ENCODE measurements at regions not wholly inside any gene's neighbourhood (a gene's known extent, or its start where the extent isn't known, plus 50 kb on each side); places are given as distances from the start of the nearest gene placed in this dataset.

- no peak for TF ChIP-seq CTCF (IDR thresholded peaks at IDR 0.05; ENCODE audit: borderline replicate concordance, insufficient read depth, low read depth, low read length)
These were observed 1863.5 kb downstream of the MRPL39 start for GRCh38 chr21:23743821-23744220.

GRCh38 chr21:23740463-23740862 is 1866.8 kb downstream of the MRPL39 start:
- H3K4me3 ChIP-seq (ENCODE audit: low read depth, low read length): no peak overlapping the region
- TF ChIP-seq CTCF (IDR thresholded peaks at IDR 0.05; ENCODE audit: borderline replicate concordance, insufficient read depth, low read depth, low read length): no peak

More at GRCh38 chr21:23743821-23744220, 1863.5 kb downstream of the MRPL39 start:
- H3K4me3 ChIP-seq (ENCODE audit: low read depth, low read length): no peak overlapping the region

- no peak for TF ChIP-seq CTCF (IDR thresholded peaks at IDR 0.05; ENCODE audit: borderline replicate concordance, insufficient read depth, low read depth, low read length)
- no peak overlapping the region for H3K4me3 ChIP-seq (ENCODE audit: low read depth, low read length)
These were observed 1874.5 kb downstream of the MRPL39 start for GRCh38 chr21:23732776-23733175.

GRCh38 chr21:23729331-23729730 is 1878.0 kb downstream of the MRPL39 start:
- no peak overlapping the region for H3K4me3 ChIP-seq (ENCODE audit: low read depth, low read length)
- no peak for TF ChIP-seq CTCF (IDR thresholded peaks at IDR 0.05; ENCODE audit: borderline replicate concordance, insufficient read depth, low read depth, low read length)

GRCh38 chr21:23725576-23725975 is 1881.7 kb downstream of the MRPL39 start:
- no peak overlapping the region for H3K4me3 ChIP-seq (ENCODE audit: low read depth, low read length)
- no peak for TF ChIP-seq CTCF (IDR thresholded peaks at IDR 0.05; ENCODE audit: borderline replicate concordance, insufficient read depth, low read depth, low read length)

GRCh38 chr21:23718446-23719285 is 1888.6 kb downstream of the MRPL39 start:
- no peak overlapping the region for H3K4me3 ChIP-seq (ENCODE audit: low read depth, low read length)
- TF ChIP-seq CTCF (IDR thresholded peaks at IDR 0.05; ENCODE audit: borderline replicate concordance, insufficient read depth, low read depth, low read length): no peak

GRCh38 chr21:23712166-23712565 is 1895.1 kb downstream of the MRPL39 start:
- H3K4me3 ChIP-seq (ENCODE audit: low read depth, low read length): no peak overlapping the region
- TF ChIP-seq CTCF (IDR thresholded peaks at IDR 0.05; ENCODE audit: borderline replicate concordance, insufficient read depth, low read depth, low read length): no peak
